GM12891 (cell line): ENCODE measurements at regions not wholly inside any gene's neighbourhood (a gene's known extent, or its start where the extent isn't known, plus 50 kb on each side); places are given as distances from the start of the nearest gene placed in this dataset.

ENCODE experiments used
- PAX5 ChIP-seq: IDR thresholded peaks from 2 replicates; pipeline ENCODE4 v1.6.1; 2011; ENCODE audit warnings: low read length, moderate library complexity, mild to moderate bottlenecking; ENCODE audit not compliant: insufficient read depth, severe bottlenecking
- POLR2A ChIP-seq: IDR thresholded peaks from 2 replicates; pipeline ENCODE4 v1.6.1; 2011; ENCODE audit warnings: low read depth, low read length, control low read depth
- POLR2AphosphoS5 ChIP-seq: IDR thresholded peaks from 2 replicates; pipeline ENCODE4 v1.6.1; 2011; ENCODE audit warnings: low read depth, low read length, control low read depth
- TAF1 ChIP-seq: IDR thresholded peaks from 2 replicates; pipeline ENCODE4 v1.6.1; 2011; ENCODE audit warnings: low read depth, low read length, control low read depth

DNA sequence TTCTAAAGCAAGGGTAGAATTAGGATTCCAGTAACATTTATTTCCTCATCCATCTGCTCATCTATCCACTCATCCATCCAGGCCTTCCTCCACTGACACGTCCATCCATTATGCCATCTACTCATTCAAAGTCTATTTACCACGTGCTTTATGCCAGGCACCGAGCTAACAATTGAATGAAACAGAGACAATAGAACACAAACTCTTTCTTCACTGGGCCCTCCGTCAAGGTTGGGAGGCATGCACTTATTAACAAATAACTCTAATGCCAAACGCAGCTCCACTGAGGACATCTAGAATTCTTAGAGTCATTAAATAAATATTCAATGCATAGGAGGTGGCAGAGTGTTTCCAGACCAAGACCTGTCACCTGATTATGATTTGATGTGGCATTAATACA, 262.7 kb downstream of the CYRIA start:
- TF ChIP-seq POLR2AphosphoS5 (no peak), POLR2A (no peak), TAF1 (no peak), PAX5 (no peak)
